ENCODE measurements at regions not wholly inside any gene's neighbourhood (a gene's known extent, or its start where the extent isn't known, plus 50 kb on each side); places are given as distances from the start of the nearest gene placed in this dataset.
"Not testable (repeated sequence)": the region's sequence is repeated elsewhere in the genome, so short reads cannot be mapped to it uniquely, and the experiment has no call there.

- no peaks in the 10 kb centered on the region for H3K9me3 ChIP-seq (replicated peaks)
- DNase-seq = no peak
- H3K27me3 ChIP-seq = no peaks in the 10 kb centered on the region
- no peak overlapping the region for H3K27ac ChIP-seq
- H3K36me3 ChIP-seq = no peaks in the 10 kb centered on the region
- H3K4me1 ChIP-seq = no peaks in the 10 kb centered on the region
- no peak overlapping the region for H3K4me3 ChIP-seq
Observed at GRCh38 chrX:95484781-95485180, 1199.9 kb upstream of the DIAPH2 start.

- H3K27ac ChIP-seq = no peak overlapping the region
- no peak overlapping the region for H3K4me3 ChIP-seq
- DNase-seq = peak; percentile 17 to 59
- no peaks in the 10 kb centered on the region for H3K4me1 ChIP-seq
- no peaks in the 10 kb centered on the region for H3K27me3 ChIP-seq
- no peaks in the 10 kb centered on the region for H3K36me3 ChIP-seq
- H3K9me3 ChIP-seq (replicated peaks) = no peaks in the 10 kb centered on the region
Observed at GRCh38 chrX:95505721-95506120, 1178.9 kb upstream of the DIAPH2 start.

- H3K9me3 ChIP-seq (replicated peaks) = no peaks in the 10 kb centered on the region
- no peak overlapping the region for H3K4me3 ChIP-seq
- no peaks in the 10 kb centered on the region for H3K27me3 ChIP-seq
- H3K27ac ChIP-seq = no peak overlapping the region
- H3K36me3 ChIP-seq = no peaks in the 10 kb centered on the region
- no peak for DNase-seq
- H3K4me1 ChIP-seq = no peaks in the 10 kb centered on the region
Observed at GRCh38 chrX:95509474-95509873, 1175.2 kb upstream of the DIAPH2 start.

GRCh38 chrX:95524018-95524417 lies 1160.6 kb upstream of the DIAPH2 start:
- not testable (repeated sequence) for H3K9me3 ChIP-seq (replicated peaks); H3K27me3 ChIP-seq

GRCh38 chrX:95536111-95536510 lies 1148.5 kb upstream of the DIAPH2 start:
- Histone ChIP-seq H3K36me3 (no peaks in the 10 kb centered on the region), H3K4me3 (no peak overlapping the region), H3K4me1 (no peaks in the 10 kb centered on the region), H3K27ac (no peak overlapping the region), H3K9me3 (replicated peaks) (no peaks in the 10 kb centered on the region), H3K27me3 (no peaks in the 10 kb centered on the region)
- no peak for DNase-seq

More at GRCh38 chrX:95524018-95524417, 1160.6 kb upstream of the DIAPH2 start:
- not testable (repeated sequence) for H3K4me3 ChIP-seq, H3K27ac ChIP-seq, H3K4me1 ChIP-seq, H3K36me3 ChIP-seq, DNase-seq

GRCh38 chrX:95536661-95537060 lies 1148.0 kb upstream of the DIAPH2 start:
- DNase-seq = no peak
- H3K36me3 ChIP-seq = no peaks in the 10 kb centered on the region
- no peaks in the 10 kb centered on the region for H3K9me3 ChIP-seq (replicated peaks)
- no peak overlapping the region for H3K27ac ChIP-seq
- H3K4me1 ChIP-seq = no peaks in the 10 kb centered on the region
- no peaks in the 10 kb centered on the region for H3K27me3 ChIP-seq
- H3K4me3 ChIP-seq = no peak overlapping the region

GRCh38 chrX:95539041-95539440 lies 1145.6 kb upstream of the DIAPH2 start:
- DNase-seq = peak; percentile 43 to 59
- Histone ChIP-seq H3K4me1 (no peaks in the 10 kb centered on the region), H3K27ac (no peak overlapping the region), H3K27me3 (no peaks in the 10 kb centered on the region), H3K9me3 (replicated peaks) (no peaks in the 10 kb centered on the region), H3K36me3 (no peaks in the 10 kb centered on the region), H3K4me3 (no peak overlapping the region)

GRCh38 chrX:95549552-95549951 lies 1135.1 kb upstream of the DIAPH2 start:
- H3K27ac ChIP-seq; H3K9me3 ChIP-seq (replicated peaks); H3K27me3 ChIP-seq; H3K4me1 ChIP-seq; H3K4me3 ChIP-seq; DNase-seq; H3K36me3 ChIP-seq: not testable (repeated sequence)

GRCh38 chrX:95585321-95585720 lies 1099.3 kb upstream of the DIAPH2 start:
- H3K27ac ChIP-seq = no peak overlapping the region
- no peaks in the 10 kb centered on the region for H3K9me3 ChIP-seq (replicated peaks)
- no peaks in the 10 kb centered on the region for H3K36me3 ChIP-seq
- DNase-seq = no peak
- H3K4me1 ChIP-seq = no peaks in the 10 kb centered on the region
- no peaks in the 10 kb centered on the region for H3K27me3 ChIP-seq
- H3K4me3 ChIP-seq = no peak overlapping the region

- Histone ChIP-seq H3K27me3 (no peaks in the 10 kb centered on the region), H3K36me3 (no peaks in the 10 kb centered on the region), H3K4me1 (no peaks in the 10 kb centered on the region), H3K9me3 (replicated peaks) (no peaks in the 10 kb centered on the region), H3K4me3 (no peak overlapping the region), H3K27ac (no peak overlapping the region)
- DNase-seq = no peak
Observed at GRCh38 chrX:95612350-95612749, 1072.3 kb upstream of the DIAPH2 start.

- H3K36me3 ChIP-seq = no peaks in the 10 kb centered on the region
- DNase-seq = no peak
- H3K9me3 ChIP-seq (replicated peaks) = no peaks in the 10 kb centered on the region
- H3K27me3 ChIP-seq = no peaks in the 10 kb centered on the region
- H3K4me3 ChIP-seq = no peak overlapping the region
- H3K4me1 ChIP-seq = no peaks in the 10 kb centered on the region
- no peak overlapping the region for H3K27ac ChIP-seq
Observed at GRCh38 chrX:95622200-95622599, 1062.4 kb upstream of the DIAPH2 start.

GRCh38 chrX:95626748-95627147 lies 1057.9 kb upstream of the DIAPH2 start:
- Histone ChIP-seq H3K36me3 (no peaks in the 10 kb centered on the region), H3K4me1 (no peaks in the 10 kb centered on the region), H3K27me3 (no peaks in the 10 kb centered on the region), H3K9me3 (replicated peaks) (peaks cover 9% of the 10 kb centered on the region; the same call in 1 of the 2 replicates), H3K4me3 (no peak overlapping the region), H3K27ac (no peak overlapping the region)
- DNase-seq = no peak

GRCh38 chrX:95628796-95629195 lies 1055.8 kb upstream of the DIAPH2 start:
- DNase-seq = no peak
- Histone ChIP-seq H3K4me1 (no peaks in the 10 kb centered on the region), H3K27me3 (no peaks in the 10 kb centered on the region), H3K27ac (no peak overlapping the region), H3K4me3 (no peak overlapping the region), H3K36me3 (no peaks in the 10 kb centered on the region), H3K9me3 (replicated peaks) (peaks cover 9% of the 10 kb centered on the region; the same call in 1 of the 2 replicates)

- Histone ChIP-seq H3K4me3 (no peak overlapping the region), H3K4me1 (no peaks in the 10 kb centered on the region), H3K27me3 (no peaks in the 10 kb centered on the region), H3K36me3 (no peaks in the 10 kb centered on the region), H3K9me3 (replicated peaks) (peaks cover 9% of the 10 kb centered on the region; the same call in 1 of the 2 replicates), H3K27ac (no peak overlapping the region)
- DNase-seq = peak in 1 of 2 experiments; percentile 19
Observed at GRCh38 chrX:95629737-95630136, 1054.9 kb upstream of the DIAPH2 start.

GRCh38 chrX:95640226-95640625 lies 1044.4 kb upstream of the DIAPH2 start:
- peak; percentile 45 to 66 for DNase-seq
- peaks cover 8% of the 10 kb centered on the region for H3K4me1 ChIP-seq
- no peaks in the 10 kb centered on the region for H3K9me3 ChIP-seq (replicated peaks)
- no peaks in the 10 kb centered on the region for H3K36me3 ChIP-seq
- H3K27ac ChIP-seq = 0 out of 2 replicates have a peak overlapping the region, but pooled peaks have one; percentile 8
- no peak overlapping the region for H3K4me3 ChIP-seq
- H3K27me3 ChIP-seq = no peaks in the 10 kb centered on the region

GRCh38 chrX:95645738-95646137 lies 1038.9 kb upstream of the DIAPH2 start:
- no peak for DNase-seq
- no peaks in the 10 kb centered on the region for H3K9me3 ChIP-seq (replicated peaks)
- no peak overlapping the region for H3K27ac ChIP-seq
- H3K36me3 ChIP-seq = no peaks in the 10 kb centered on the region
- no peaks in the 10 kb centered on the region for H3K27me3 ChIP-seq
- H3K4me1 ChIP-seq = no peaks in the 10 kb centered on the region
- no peak overlapping the region for H3K4me3 ChIP-seq

Data from SJCRH30 (cell line).